Fibroblast of skin of abdomen (primary cell): ENCODE measurements at regions not wholly inside any gene's neighbourhood (a gene's known extent, or its start where the extent isn't known, plus 50 kb on each side); places are given as distances from the start of the nearest gene placed in this dataset.
"Not testable (repeated sequence)": the region's sequence is repeated elsewhere in the genome, so short reads cannot be mapped to it uniquely, and the experiment has no call there.

Experiments used
- DNase-seq: peaks from one replicate; pipeline ENCODE4 v3.0.0-alpha.2; 2013

- DNase-seq, result peak; percentile 34
These were observed 104.0 kb upstream of the PPM1J start for GRCh38 chr1:112818990-112819689.

- no peak for DNase-seq
These were observed 102.6 kb upstream of the PPM1J start for GRCh38 chr1:112817555-112818373.

GRCh38 chr1:112815376-112815775, 100.2 kb upstream of the PPM1J start:
- no peak for DNase-seq

- DNase-seq, result not testable (repeated sequence)
These were observed 99.5 kb upstream of the PPM1J start for GRCh38 chr1:112814645-112815044.

DNA sequence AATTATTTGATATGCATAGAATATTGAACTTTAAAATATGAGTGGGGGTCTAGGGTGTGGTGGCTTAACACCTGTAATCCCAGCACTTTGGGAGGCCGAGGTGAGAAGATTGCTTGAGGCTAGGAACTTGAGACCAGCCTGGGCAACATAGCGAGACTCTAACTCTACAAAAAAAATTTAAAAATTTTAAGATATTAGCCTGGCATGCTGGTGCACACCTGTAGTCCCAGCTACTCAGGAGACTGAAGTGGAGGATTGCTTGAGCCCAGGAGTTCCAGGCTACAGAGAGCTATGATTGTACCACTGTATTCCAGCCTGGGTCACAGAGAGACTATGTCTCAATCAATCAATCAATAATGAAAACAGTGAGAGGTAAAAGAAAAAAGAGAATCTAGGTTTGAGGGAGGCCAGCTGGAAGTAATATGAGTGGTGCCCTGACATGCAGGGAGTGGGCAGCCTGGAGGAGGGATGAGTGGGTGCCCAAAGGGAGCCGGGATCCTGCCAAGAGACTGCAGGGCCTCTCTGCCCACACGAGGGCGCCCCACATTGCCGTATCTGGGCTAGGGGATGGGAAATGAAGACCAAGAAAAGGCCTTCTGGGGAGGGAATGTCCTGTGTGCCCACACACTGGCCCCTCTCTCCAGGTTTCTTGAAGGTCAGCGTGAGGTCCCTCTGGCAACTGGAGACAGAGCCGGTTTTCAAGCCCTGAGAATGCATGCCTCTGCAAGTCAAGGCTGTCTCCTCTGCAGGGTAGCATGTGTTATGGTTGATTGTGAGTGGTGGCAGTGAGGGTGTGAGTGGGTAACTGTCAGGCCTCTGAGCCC, 93.9 kb upstream of the PPM1J start:
- DNase-seq, result peak; percentile 55

- no peak for DNase-seq
These were observed 92.9 kb upstream of the PPM1J start for GRCh38 chr1:112807999-112808398.

- DNase-seq, result no peak
These were observed 92.0 kb upstream of the PPM1J start for GRCh38 chr1:112807117-112807516.

DNA sequence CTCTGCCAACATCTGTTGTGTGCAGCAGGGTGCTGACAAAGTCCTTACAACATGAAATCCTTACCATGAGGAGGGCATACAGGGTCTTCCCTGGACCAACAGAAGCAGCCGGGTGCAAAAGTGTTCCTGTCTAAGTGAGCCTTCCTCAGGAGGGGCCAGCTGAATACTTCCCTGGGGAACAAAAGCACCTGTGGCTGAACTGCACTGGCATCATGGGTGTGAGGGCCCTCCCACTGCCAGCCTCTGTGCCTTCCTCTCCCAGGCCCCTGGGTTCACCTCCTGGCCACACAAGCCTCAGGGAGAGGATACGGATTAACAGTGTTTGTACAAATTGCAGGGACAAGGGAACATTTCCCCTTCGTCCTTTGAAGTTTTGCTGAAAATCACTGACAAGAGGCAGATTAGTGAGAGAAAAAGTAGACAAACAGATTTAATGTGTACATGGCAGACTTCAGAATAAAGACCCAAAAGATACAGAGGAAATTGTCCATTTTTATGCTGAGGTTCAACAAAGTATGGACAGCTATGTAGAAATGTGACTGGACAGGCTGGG, 91.0 kb upstream of the PPM1J start:
- no peak for DNase-seq

DNA sequence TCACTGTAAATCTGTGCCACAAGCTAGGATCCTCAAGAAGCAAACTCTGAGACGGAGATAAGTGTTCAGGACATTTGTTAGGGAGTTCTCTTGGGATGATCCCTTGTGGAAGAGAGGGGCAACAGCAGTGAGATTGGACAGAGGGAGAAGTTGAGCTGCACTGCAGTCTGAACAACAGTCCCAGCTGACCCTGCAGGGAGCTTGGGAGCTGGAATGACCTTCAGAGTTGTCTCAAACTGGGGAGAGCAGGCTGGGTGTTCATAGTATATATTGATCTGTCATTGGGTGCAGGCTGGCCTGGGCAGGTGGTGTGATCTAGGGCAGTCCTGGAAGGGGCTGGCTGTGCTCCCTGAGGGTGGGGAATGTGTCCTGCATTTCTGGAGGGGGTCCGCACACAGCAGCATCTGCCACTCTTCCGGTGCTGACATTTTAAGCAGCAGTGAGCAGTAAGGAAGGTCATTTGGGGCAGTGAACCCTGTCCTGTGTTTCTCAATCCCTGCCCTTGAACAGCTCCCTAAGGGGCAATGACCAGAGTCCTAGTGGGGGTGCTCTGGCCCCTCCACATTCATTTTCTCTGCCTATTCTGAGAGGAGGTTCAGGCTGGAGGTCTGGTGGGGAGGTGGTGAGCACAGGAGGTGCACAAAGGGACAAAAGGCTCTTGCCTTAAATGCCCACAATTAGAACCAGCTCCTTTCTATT, 90.2 kb upstream of the PPM1J start:
- no peak for DNase-seq

DNA sequence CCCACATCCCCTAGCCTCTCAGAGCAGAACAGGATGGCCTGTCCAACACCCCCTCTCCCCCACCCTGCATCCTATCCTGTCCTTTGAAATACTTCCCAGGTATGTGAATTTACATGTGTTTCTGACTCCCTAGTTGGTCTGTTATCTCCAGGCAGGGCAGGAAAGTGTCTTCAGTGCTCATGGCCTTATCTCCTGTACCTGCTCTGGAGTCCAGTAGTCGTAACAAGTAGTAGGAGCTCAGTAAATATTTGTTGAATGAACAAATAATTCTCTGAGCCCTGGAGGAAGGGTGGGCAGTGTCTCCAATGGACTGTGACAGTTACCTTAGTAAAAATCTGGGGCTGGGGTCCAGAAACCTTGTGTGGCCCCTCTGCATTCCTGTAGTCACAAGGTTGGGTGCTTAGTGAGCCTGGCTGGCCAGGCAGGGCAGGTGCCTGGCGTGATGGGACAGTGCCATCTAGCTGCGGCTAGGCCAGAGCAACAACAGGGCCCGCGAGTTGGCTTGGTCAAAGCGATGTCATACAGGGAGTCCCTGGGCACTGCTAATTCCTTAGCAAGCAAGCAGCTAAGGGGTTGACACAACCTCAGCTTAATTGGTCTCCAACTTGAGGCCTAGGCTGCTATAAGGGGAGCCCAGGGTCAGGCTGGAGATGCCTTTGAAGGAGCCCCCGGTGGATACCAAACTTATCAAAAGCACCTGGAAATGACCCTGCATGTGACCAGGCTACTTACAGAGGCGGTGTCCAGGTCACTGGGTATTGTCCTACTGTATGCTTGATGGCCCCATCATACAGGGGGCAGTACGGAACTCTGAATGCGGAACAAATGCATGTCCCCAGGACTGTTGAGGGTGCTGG, 89.0 kb upstream of the PPM1J start:
- peak; percentile 55 for DNase-seq

GRCh38 chr1:112800289-112800688, 85.2 kb upstream of the PPM1J start:
- no peak for DNase-seq

GRCh38 chr1:112798292-112798691, 83.2 kb upstream of the PPM1J start:
- no peak for DNase-seq

DNA sequence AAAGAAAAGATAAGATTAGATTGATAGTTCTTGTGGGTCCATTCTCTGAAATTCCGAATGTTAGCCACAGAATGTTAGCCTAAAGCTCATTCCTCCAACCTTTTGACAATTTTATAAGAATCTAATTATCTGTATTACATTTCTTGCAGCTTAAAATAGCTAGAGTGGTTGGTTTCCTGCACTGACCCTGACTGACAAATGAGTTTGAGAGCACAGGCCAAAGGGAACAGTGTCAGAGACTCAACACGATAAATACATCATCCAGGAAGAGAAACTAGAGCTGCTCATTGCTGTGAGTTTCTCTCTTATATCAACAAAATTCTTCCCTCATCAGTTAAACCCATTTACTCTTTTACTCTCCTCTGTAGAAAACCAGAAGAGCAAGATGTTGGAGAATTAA, 82.1 kb upstream of the PPM1J start:
- DNase-seq, result no peak

DNA sequence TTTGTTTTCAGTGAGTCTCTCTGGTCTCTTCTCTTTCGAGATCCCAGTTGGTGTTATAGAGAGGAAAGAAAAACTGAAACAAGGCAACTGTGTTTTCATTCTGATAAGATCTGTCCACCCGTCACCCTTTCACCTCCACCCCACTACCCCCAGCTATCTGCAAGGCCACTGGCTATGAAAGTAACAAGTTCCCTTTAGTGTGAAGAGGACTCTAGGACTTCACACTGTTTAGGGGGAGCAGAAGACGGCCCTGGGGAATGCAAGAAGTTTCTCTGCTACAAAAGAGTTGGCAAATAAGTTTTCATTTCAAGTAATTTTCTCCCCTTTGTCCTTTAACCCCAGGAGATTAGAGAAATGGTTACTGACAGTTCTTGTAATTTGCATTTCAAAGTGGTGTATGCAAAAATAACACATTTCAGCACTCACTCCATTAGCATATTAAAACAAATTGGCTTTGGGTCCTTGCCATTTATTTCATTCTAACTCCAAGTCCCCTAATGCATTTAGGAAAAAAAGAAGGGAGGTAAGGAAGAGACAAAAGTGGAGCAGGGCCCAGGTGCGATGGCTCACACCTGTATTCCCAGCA, 79.6 kb upstream of the PPM1J start:
- DNase-seq, result no peak

- DNase-seq, result no peak
These were observed 78.8 kb upstream of the PPM1J start for GRCh38 chr1:112793631-112794565.

DNA sequence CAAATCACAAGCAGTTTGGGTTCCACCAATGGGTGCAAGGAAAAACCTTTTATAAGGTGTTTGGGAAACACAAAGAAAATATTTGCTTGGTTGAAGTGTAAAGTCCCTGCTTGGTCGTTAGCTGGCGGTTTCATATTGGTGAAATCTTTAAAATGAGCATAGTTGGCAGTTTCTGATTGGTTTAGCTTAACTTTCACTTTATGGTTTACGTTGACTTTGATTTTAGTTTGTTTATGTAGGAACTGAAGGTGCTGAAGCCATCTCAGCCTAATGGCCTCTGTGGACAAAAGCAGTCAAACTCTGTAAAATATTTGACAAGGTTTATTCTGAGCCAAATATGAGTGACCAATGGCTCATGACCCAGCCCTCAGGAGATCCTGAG, 76.6 kb upstream of the PPM1J start:
- no peak for DNase-seq

DNA sequence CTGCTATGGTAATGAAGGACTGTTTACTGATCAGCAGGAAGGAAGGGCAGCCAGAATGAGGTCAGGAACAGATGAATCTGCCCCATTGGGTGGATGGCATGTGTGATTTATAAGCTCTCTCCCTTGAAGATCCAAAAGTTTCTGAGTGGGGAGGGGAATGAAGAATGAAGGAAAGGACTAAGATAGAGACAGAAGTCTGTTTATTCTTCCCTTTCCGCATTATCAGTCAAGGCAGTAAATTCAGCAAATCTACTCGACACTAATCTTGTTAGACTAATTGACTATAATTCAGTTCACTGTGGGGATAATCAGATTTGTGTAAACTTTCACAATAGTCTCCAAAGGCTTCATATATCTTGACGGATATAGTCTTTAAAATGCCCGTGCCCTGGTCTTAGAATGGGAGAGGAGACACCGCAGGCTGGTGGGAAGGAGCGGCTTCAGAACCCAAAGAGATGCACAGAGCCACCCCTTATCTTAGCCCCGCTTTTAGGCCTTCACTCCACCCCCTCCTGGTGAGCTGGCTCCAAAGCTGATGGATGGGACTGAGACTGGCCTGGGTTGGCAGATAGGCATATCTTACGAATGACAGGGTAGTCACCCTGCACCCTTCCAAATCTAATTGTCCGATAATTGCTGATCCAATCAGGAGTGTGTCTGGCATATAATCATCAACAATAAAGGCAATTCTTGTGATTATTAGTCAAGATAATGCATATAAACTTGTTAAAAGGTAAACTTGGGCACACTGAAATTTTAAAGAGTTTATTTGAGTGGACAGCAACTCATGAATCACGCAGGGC, 76.0 kb upstream of the PPM1J start:
- no peak for DNase-seq

GRCh38 chr1:112788561-112788960, 73.4 kb upstream of the PPM1J start:
- DNase-seq, result no peak

GRCh38 chr1:112788054-112788453, 72.9 kb upstream of the PPM1J start:
- DNase-seq, result no peak
